DMS79 treated with DMSO at 0.1 percent for 48 hours (cell line): ENCODE measurements at regions not wholly inside any gene's neighbourhood (a gene's known extent, or its start where the extent isn't known, plus 50 kb on each side); places are given as distances from the start of the nearest gene placed in this dataset.
"Not testable (repeated sequence)": the region's sequence is repeated elsewhere in the genome, so short reads cannot be mapped to it uniquely, and the experiment has no call there.

ENCODE experiments used
- DNase-seq: peaks from one replicate; lab custom pipeline; 2025; lab: John Stamatoyannopoulos, UW

- DNase-seq, result no peak
These were observed 50.2 kb upstream of the SLC35C1 start for GRCh38 chr11:45754741-45755140.

GRCh38 chr11:45754261-45754709 is 50.7 kb upstream of the SLC35C1 start:
- no peak for DNase-seq

- DNase-seq, result no peak
These were observed 52.8 kb upstream of the SLC35C1 start for GRCh38 chr11:45752106-45752505.

- peak; percentile 55 for DNase-seq
These were observed 53.5 kb upstream of the SLC35C1 start for GRCh38 chr11:45751430-45751829.

- DNase-seq, result no peak
These were observed 54.5 kb upstream of the SLC35C1 start for GRCh38 chr11:45750439-45750838.

- DNase-seq, result no peak
These were observed 56.1 kb upstream of the SLC35C1 start for GRCh38 chr11:45748801-45749200.

- DNase-seq, result no peak
These were observed 59.7 kb upstream of the SLC35C1 start for GRCh38 chr11:45745065-45745811.

GRCh38 chr11:45743556-45744468 is 61.1 kb upstream of the SLC35C1 start:
- DNase-seq, result no peak

GRCh38 chr11:45741582-45741981 is 63.4 kb upstream of the SLC35C1 start:
- DNase-seq, result no peak

- DNase-seq, result no peak
These were observed 63.9 kb upstream of the SLC35C1 start for GRCh38 chr11:45741032-45741431.

- DNase-seq, result no peak
These were observed 65.1 kb upstream of the SLC35C1 start for GRCh38 chr11:45739866-45740265.

- DNase-seq, result not testable (repeated sequence)
These were observed 65.9 kb upstream of the SLC35C1 start for GRCh38 chr11:45739071-45739470.

- DNase-seq, result not testable (repeated sequence)
These were observed 66.8 kb upstream of the SLC35C1 start for GRCh38 chr11:45738194-45738593.

GRCh38 chr11:45737056-45737455 is 67.9 kb upstream of the SLC35C1 start:
- no peak for DNase-seq

- no peak for DNase-seq
These were observed 68.5 kb upstream of the SLC35C1 start for GRCh38 chr11:45736424-45736823.

GRCh38 chr11:45733176-45733575 is 67.8 kb upstream of the CHST1 start:
- no peak for DNase-seq

GRCh38 chr11:45732343-45732742 is 66.9 kb upstream of the CHST1 start:
- no peak for DNase-seq

GRCh38 chr11:45731171-45731570 is 65.7 kb upstream of the CHST1 start:
- not testable (repeated sequence) for DNase-seq

GRCh38 chr11:45730014-45730413 is 64.6 kb upstream of the CHST1 start:
- DNase-seq, result peak; percentile 54

- DNase-seq, result no peak
These were observed 61.2 kb upstream of the CHST1 start for GRCh38 chr11:45726493-45727054.

GRCh38 chr11:45725776-45726492 is 60.5 kb upstream of the CHST1 start:
- no peak for DNase-seq

GRCh38 chr11:45725121-45725520 is 59.7 kb upstream of the CHST1 start:
- DNase-seq, result no peak
